H1 (cell line): ENCODE measurements at regions not wholly inside any gene's neighbourhood (a gene's known extent, or its start where the extent isn't known, plus 50 kb on each side); places are given as distances from the start of the nearest gene placed in this dataset.

Experiments
- CTCF ChIA-PET: fragments of 300-600 bp; sonication (Branson Sonifier 250); formaldehyde crosslinking; loops from one replicate; lab custom pipeline; 2021; ENCODE audit not compliant: partially characterized antibody; lab: Charles Lee
- POLR2A ChIA-PET: fragments of 300-600 bp; sonication (Branson Sonifier 250); formaldehyde crosslinking; loops from one replicate; lab custom pipeline; 2021; ENCODE audit warnings: inconsistent platforms; ENCODE audit not compliant: partially characterized antibody; lab: Charles Lee
- DNase-seq, 2 experiments: peaks; one replicate each; pipeline versions ENCODE4 v3.0.0 to v3.0.0-alpha.2; 2010 to 2022; ENCODE audit warnings: low spot score in 2 of 2, low read depth in 1 of 2, mixed read lengths in 1 of 2
- FAIRE-seq: peaks from 2 replicates; lab custom pipeline; 2011; peaks lifted over from hg19 to GRCh38; lab: Jason Lieb, UNC
- H2AFZ ChIP-seq: 2 replicates; pipeline ENCODE4 v1.8.1; 2012; ENCODE audit warnings: low read length, inconsistent platforms
- H2AK5ac ChIP-seq: 2 replicates; pipeline ENCODE4 v1.6.1; 2013; ENCODE audit warnings: low read depth, low read length
- H2BK120ac ChIP-seq: replicated peaks from 2 replicates; pipeline ENCODE3; 2013; ENCODE audit warnings: low read depth, low read length, inconsistent platforms
- H2BK12ac ChIP-seq: 2 replicates; pipeline ENCODE4 v1.6.1; 2013; ENCODE audit warnings: low read depth, low read length
- H2BK15ac ChIP-seq: 2 replicates; pipeline ENCODE4 v1.6.1; 2013; ENCODE audit warnings: low read length
- H2BK20ac ChIP-seq: 2 replicates; pipeline ENCODE4 v1.6.1; 2013; ENCODE audit warnings: low read length
- H2BK5ac ChIP-seq: 2 replicates; pipeline ENCODE4 v1.6.1; 2013; ENCODE audit warnings: low read depth, low read length
- H3K14ac ChIP-seq: 2 replicates; pipeline ENCODE4 v1.6.1; 2013; ENCODE audit warnings: inconsistent platforms; ENCODE audit not compliant: insufficient read length
- H3K18ac ChIP-seq: 2 replicates; pipeline ENCODE4 v1.6.1; 2013; ENCODE audit warnings: low read length; ENCODE audit errors: extremely low read depth
- H3K23ac ChIP-seq: 2 replicates; pipeline ENCODE4 v1.6.1; 2013; ENCODE audit warnings: inconsistent platforms; ENCODE audit not compliant: insufficient read length
- H3K23me2 ChIP-seq: 2 replicates; pipeline ENCODE4 v1.6.1; 2013; ENCODE audit warnings: low read depth, low read length
- H3K27ac ChIP-seq: 2 replicates; pipeline ENCODE4 v1.6.1; 2011; ENCODE audit warnings: low read depth, low read length, inconsistent platforms
- H3K27me3 ChIP-seq, 4 experiments: replicated peaks in 1 of 4; 1 replicate in 1 of 4; 2 replicates in 3 of 4; pipeline versions ENCODE4 v1.6.1 to v1.8.1; 2011 to 2013; ENCODE audit warnings: low read length in 3 of 4, mild to moderate bottlenecking in 3 of 4, inconsistent platforms in 2 of 4, mixed read lengths in 2 of 4, moderate library complexity in 1 of 4; ENCODE audit not compliant: control insufficient read depth in 3 of 4, insufficient read depth in 3 of 4; ENCODE audit errors: extremely low read depth in 1 of 4
- H3K36me3 ChIP-seq, 4 experiments: 2 replicates each; pipeline versions ENCODE4 v1.6.1 to v1.8.1; 2011 to 2013; ENCODE audit warnings: mild to moderate bottlenecking in 4 of 4, low read length in 3 of 4, moderate library complexity in 2 of 4, control low read depth in 1 of 4, inconsistent platforms in 1 of 4; ENCODE audit not compliant: insufficient read depth in 4 of 4, control insufficient read depth in 2 of 4
- H3K4ac ChIP-seq: replicated peaks from 2 replicates; pipeline ENCODE3; 2013; ENCODE audit warnings: low read length, low read depth, mixed read lengths, inconsistent platforms; ENCODE audit not compliant: insufficient read length
- H3K4me1 ChIP-seq, 4 experiments: replicated peaks in 1 of 4; 1 replicate in 1 of 4; 2 replicates in 3 of 4; pipeline versions ENCODE4 v1.6.1 to v1.8.1; 2011 to 2013; ENCODE audit warnings: low read length in 3 of 4, inconsistent platforms in 2 of 4, mixed read lengths in 1 of 4; ENCODE audit not compliant: insufficient read depth in 4 of 4, control insufficient read depth in 3 of 4
- H3K4me2 ChIP-seq, 2 experiments: 2 replicates each; pipeline versions ENCODE4 v1.6.1 to v1.8.1; 2011 to 2013; ENCODE audit warnings: low read depth in 2 of 2, low read length in 2 of 2, control low read depth in 1 of 2, inconsistent platforms in 1 of 2, mild to moderate bottlenecking in 1 of 2; ENCODE audit not compliant: insufficient read depth in 1 of 2
- H3K4me3 ChIP-seq, 4 experiments: fragments of 200-600, 300-600 bp in 1 of 4; sonication (generic), shearing (Covaris generic), sonication (Bioruptor Twin) in 1 of 4; 2 replicates each; pipeline versions ENCODE4 v1.5.1 to v1.8.1; 2011 to 2016; ENCODE audit warnings: low read length in 4 of 4, low read depth in 3 of 4, control low read depth in 2 of 4, inconsistent platforms in 2 of 4, mild to moderate bottlenecking in 2 of 4, mixed read lengths in 1 of 4, moderate library complexity in 1 of 4; ENCODE audit not compliant: insufficient read depth in 2 of 4; ENCODE audit errors: extremely low read depth in 1 of 4
- H3K56ac ChIP-seq: replicated peaks from 2 replicates; pipeline ENCODE3; 2013; ENCODE audit warnings: low read depth, mild to moderate bottlenecking, mixed read lengths, low read length, inconsistent platforms; ENCODE audit not compliant: insufficient read length
- H3K79me1 ChIP-seq: 2 replicates; pipeline ENCODE4 v1.6.1; 2013; ENCODE audit warnings: low read depth, low read length, control low read depth
- H3K79me2 ChIP-seq, 2 experiments: 2 replicates each; pipeline versions ENCODE4 v1.6.1 to v1.8.1; 2012 to 2013; ENCODE audit warnings: low read length in 2 of 2, mild to moderate bottlenecking in 2 of 2, inconsistent platforms in 1 of 2; ENCODE audit not compliant: insufficient read depth in 2 of 2, control insufficient read depth in 1 of 2
- H3K9ac ChIP-seq, 4 experiments: replicated peaks in 1 of 4; 1 replicate in 1 of 4; 2 replicates in 3 of 4; pipeline versions ENCODE4 v1.6.1 to v1.8.1; 2011 to 2013; ENCODE audit warnings: low read depth in 3 of 4, low read length in 3 of 4, control low read depth in 2 of 4, mild to moderate bottlenecking in 2 of 4, moderate library complexity in 2 of 4, inconsistent platforms in 1 of 4; ENCODE audit errors: extremely low read depth in 1 of 4
- H3K9me3 ChIP-seq, 2 experiments: 2 replicates each; pipeline versions ENCODE4 v1.6.1 to v1.8.1; 2012 to 2013; ENCODE audit warnings: mild to moderate bottlenecking in 2 of 2, moderate library complexity in 2 of 2, control low read depth in 1 of 2, inconsistent platforms in 1 of 2, low read depth in 1 of 2, low read length in 1 of 2, mixed read lengths in 1 of 2; ENCODE audit not compliant: insufficient read depth in 2 of 2
- H4K20me1 ChIP-seq, 2 experiments: replicated peaks in 1 of 2; 2 replicates each; pipeline versions ENCODE3 to v1.8.1; 2011 to 2013; ENCODE audit warnings: inconsistent platforms in 2 of 2, low read length in 2 of 2, mild to moderate bottlenecking in 1 of 2; ENCODE audit not compliant: insufficient read depth in 2 of 2, control insufficient read depth in 1 of 2
- H4K5ac ChIP-seq: 2 replicates; pipeline ENCODE4 v1.6.1; 2013; ENCODE audit warnings: low read length, low read depth, mixed read lengths, inconsistent platforms; ENCODE audit not compliant: insufficient read length
- H4K8ac ChIP-seq: 2 replicates; pipeline ENCODE4 v1.8.0; 2013; ENCODE audit warnings: mild to moderate bottlenecking, moderate library complexity, low read length, inconsistent platforms; ENCODE audit not compliant: insufficient read depth; ENCODE audit errors: extremely low read depth
- H4K91ac ChIP-seq: replicated peaks from 2 replicates; pipeline ENCODE3; 2013; ENCODE audit warnings: low read length, mixed read lengths, inconsistent platforms; ENCODE audit not compliant: insufficient read length
- BCL11A ChIP-seq, 2 experiments: IDR thresholded peaks; one replicate each; pipeline ENCODE4 v1.6.1; 2011; ENCODE audit warnings: low read depth in 2 of 2, low read length in 2 of 2, mild to moderate bottlenecking in 2 of 2
- BRCA1 ChIP-seq: IDR thresholded peaks from 2 replicates; pipeline ENCODE4 v1.6.1; 2012; ENCODE audit warnings: low read depth, low read length, improper control_type of control experiment
- CBX8 ChIP-seq: fragments of 300-800, 300-1000 bp; sonication (generic); IDR thresholded peaks from 2 replicates; pipeline ENCODE4 v1.7.1; 2016; ENCODE audit warnings: low read depth, low read length, borderline replicate concordance
- CHD1 ChIP-seq: IDR thresholded peaks from 2 replicates; pipeline ENCODE4 v1.6.1; 2012; ENCODE audit warnings: low read depth, low read length, improper control_type of control experiment
- CREB1 ChIP-seq: IDR thresholded peaks from 2 replicates; pipeline ENCODE4 v1.6.1; 2012; ENCODE audit warnings: inconsistent platforms
- EZH2 ChIP-seq: fragments of 200-600 bp; sonication (generic); IDR thresholded peaks from 2 replicates; pipeline ENCODE4 v1.7.1; 2012; ENCODE audit warnings: low read depth, mild to moderate bottlenecking, moderate library complexity, low read length, inconsistent platforms; ENCODE audit not compliant: severe bottlenecking
- JUN ChIP-seq: IDR thresholded peaks from 2 replicates; pipeline ENCODE4 v1.6.1; 2011; ENCODE audit warnings: low read depth, mild to moderate bottlenecking, improper control_type of control experiment, low read length
- KDM4A ChIP-seq: IDR thresholded peaks from one replicate; pipeline ENCODE4 v1.7.1; 2012; ENCODE audit warnings: low read depth, mild to moderate bottlenecking, moderate library complexity, low read length, inconsistent platforms; ENCODE audit not compliant: severe bottlenecking
- PHF8 ChIP-seq: fragments of 200-600 bp; sonication (generic); conservative IDR thresholded peaks from 2 replicates; pipeline ENCODE4 v1.7.1; 2012; ENCODE audit warnings: low read depth, mild to moderate bottlenecking, inconsistent platforms, low read length, moderate library complexity
- POU5F1 ChIP-seq: IDR thresholded peaks from 2 replicates; pipeline ENCODE4 v1.6.1; 2011; ENCODE audit warnings: low read depth, mild to moderate bottlenecking, low read length, moderate library complexity
- RAD21 ChIP-seq, 2 experiments: IDR thresholded peaks in 1 of 2; conservative IDR thresholded peaks in 1 of 2; 2 replicates each; pipeline ENCODE4 v1.6.1; 2011; ENCODE audit warnings: low read depth in 2 of 2, low read length in 2 of 2, improper control_type of control experiment in 1 of 2, inconsistent platforms in 1 of 2, mild to moderate bottlenecking in 1 of 2, moderate library complexity in 1 of 2
- RFX5 ChIP-seq: IDR thresholded peaks from 2 replicates; pipeline ENCODE4 v1.6.1; 2011; ENCODE audit warnings: low read depth, low read length, improper control_type of control experiment, borderline replicate concordance
- SP4 ChIP-seq: IDR thresholded peaks from 2 replicates; pipeline ENCODE4 v1.6.1; 2012; ENCODE audit warnings: low read length, inconsistent platforms
- TAF7 ChIP-seq: optimal IDR thresholded peaks from 2 replicates; pipeline ENCODE3; 2011; ENCODE audit warnings: low read depth, mild to moderate bottlenecking, inconsistent platforms, low read length, moderate library complexity, borderline replicate concordance
- WGBS, 2 experiments: shearing (Covaris generic) in 1 of 2; methylation state at CpG; one replicate each; pipeline versions ENCODE4 v1.1.6 to v1.1.7; 2013 to 2015; ENCODE audit warnings: low lambda C conversion rate in 2 of 2, mixed read lengths in 2 of 2, inconsistent platforms in 1 of 2, low coverage in 1 of 2, missing lambda C conversion rate in 1 of 2; ENCODE audit not compliant: insufficient replicate concordance in 2 of 2, insufficient coverage in 1 of 2, insufficient read length in 1 of 2; ENCODE audit errors: extremely low coverage in 1 of 2, missing lambda C conversion rate in 1 of 2; 5-methylcytosine and 5-hydroxymethylcytosine counted together

GRCh38 chr16:35425270-35425669 lies 1965.9 kb downstream of the TP53TG3F start:
- Histone ChIP-seq H3K4me1 (no peaks in the 10 kb centered on the region), H2BK120ac (no peak overlapping the region), H4K8ac (no peak overlapping the region), H3K23ac (no peak overlapping the region), H3K4ac (no peak overlapping the region), H4K91ac (no peak overlapping the region), H2BK20ac (no peak overlapping the region), H3K18ac (no peak overlapping the region), H3K9me3 (peaks cover 47 to 63% of the 10 kb centered on the region in 2 experiments), H3K79me2 (no peaks in the 10 kb centered on the region), H4K5ac (no peak overlapping the region), H2BK15ac (no peak overlapping the region), H3K56ac (no peak overlapping the region), H2AK5ac (no peak overlapping the region), H3K14ac (no peak overlapping the region), H3K9ac (no peak overlapping the region), H3K4me2 (no peak overlapping the region), H3K4me3 (no peak overlapping the region), H3K36me3 (no peaks in the 10 kb centered on the region; a peak in 1 of 8 replicates), H3K23me2 (no peaks in the 10 kb centered on the region), H2AFZ (no peak overlapping the region), H4K20me1 (no peaks in the 10 kb centered on the region), H3K27ac (no peak overlapping the region), H2BK5ac (no peak overlapping the region), H2BK12ac (no peak overlapping the region), H3K27me3 (no peaks in the 10 kb centered on the region), H3K79me1 (no peaks in the 10 kb centered on the region)
- CTCF ChIA-PET: no interaction called here
- POLR2A ChIA-PET: no interaction called here
- FAIRE-seq (no peak), DNase-seq (no peak)
- WGBS, 2 experiments: 94% methylated on average over 32 of the region's 32 CpGs; no CpG with 5 or more reads in 1 of the 2 experiments
- no peak for TF ChIP-seq CREB1
- no peak for TF ChIP-seq TAF7
- no peak for TF ChIP-seq BCL11A (IDR thresholded peaks at IDR 0.05; ENCODE audit: low read depth in 2 of 2, low read length in 2 of 2)
- TF ChIP-seq JUN: no peak
- TF ChIP-seq RAD21 (IDR thresholded peaks at IDR 0.05 in 1 of 2, conservative IDR thresholded peaks at IDR 0.05 in 1 of 2; ENCODE audit: low read depth in 2 of 2, low read length in 2 of 2): no peak
- TF ChIP-seq BRCA1: no peak
- TF ChIP-seq CHD1: no peak
- TF ChIP-seq CBX8: no peak
- TF ChIP-seq RFX5: no peak
- TF ChIP-seq EZH2: no peak
- no peak for TF ChIP-seq POU5F1
- no peak for TF ChIP-seq PHF8
- no peak for TF ChIP-seq SP4
- no peak for TF ChIP-seq KDM4A
